ENCODE measurements at regions not wholly inside any gene's neighbourhood (a gene's known extent, or its start where the extent isn't known, plus 50 kb on each side); places are given as distances from the start of the nearest gene placed in this dataset.

DNA sequence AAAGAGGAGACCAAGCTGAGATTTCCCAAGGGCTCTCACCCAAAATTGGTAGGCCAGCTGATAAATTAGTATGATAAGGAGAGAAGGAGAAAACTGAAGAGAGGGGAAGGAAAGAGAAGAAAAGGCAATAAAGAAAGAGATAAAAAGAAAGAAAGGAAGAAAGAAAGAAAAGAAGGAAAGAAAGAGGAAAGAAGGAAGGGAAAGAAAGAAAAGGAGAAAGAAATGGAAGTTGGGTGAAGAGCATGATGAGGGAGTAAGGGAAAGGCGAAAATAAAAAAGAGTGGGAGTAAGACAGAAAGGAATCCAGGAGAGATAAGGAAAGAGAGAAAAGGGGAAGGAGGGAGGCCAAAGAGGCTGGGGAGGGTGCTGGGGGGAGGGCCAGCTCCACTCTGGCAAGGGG lies 95.4 kb downstream of the MRM1 start:
- Histone ChIP-seq H3K36me3 (ENCODE audit: insufficient read depth, low read length) (no peaks in the 10 kb centered on the region), H3K4me2 (ENCODE audit: low read length) (no peak overlapping the region), H3K4me3 (ENCODE audit: insufficient read depth, low read depth, low read length) (no peak overlapping the region), H2AFZ (ENCODE audit: low read depth, low read length) (no peak overlapping the region), H3K4me1 (ENCODE audit: insufficient read depth, low read length) (no peaks in the 10 kb centered on the region), H3K27ac (ENCODE audit: low read depth, low read length) (no peak overlapping the region), H3K27me3 (ENCODE audit: insufficient read depth, low read length) (peaks cover 14% of the 10 kb centered on the region), H4K20me1 (ENCODE audit: insufficient read depth, low read length) (no peaks in the 10 kb centered on the region), H3K9me3 (ENCODE audit: insufficient read depth, low read depth, low read length) (no peaks in the 10 kb centered on the region), H3K9ac (ENCODE audit: low read length) (no peak overlapping the region), H3K79me2 (ENCODE audit: insufficient read depth, low read length) (no peaks in the 10 kb centered on the region)
- Mint-ChIP-seq H3K36me3 (ENCODE audit: low read depth, unreplicated experiment) (no peaks in the 10 kb centered on the region), H3K27ac (ENCODE audit: unreplicated experiment) (no peak overlapping the region), H3K4me1 (ENCODE audit: low read depth, unreplicated experiment) (no peaks in the 10 kb centered on the region), H3K9me3 (ENCODE audit: unreplicated experiment) (peaks cover under 1% of the 10 kb centered on the region), H3K27me3 (ENCODE audit: low read depth, unreplicated experiment) (peaks cover 80% of the 10 kb centered on the region), H3K4me3 (ENCODE audit: unreplicated experiment) (no peak overlapping the region)
- no peak for FAIRE-seq
- no peak for DNase-seq (ENCODE audit: low read depth)
- no peak for TF ChIP-seq CTCF (IDR thresholded peaks at IDR 0.05; ENCODE audit: insufficient read depth, low read depth, low read length)
- TF ChIP-seq EZH2 (IDR thresholded peaks at IDR 0.05; ENCODE audit: insufficient read depth, low read length), result no peak

- no peak overlapping the region for H2AFZ ChIP-seq (ENCODE audit: low read depth, low read length)
- H3K9ac ChIP-seq (ENCODE audit: low read length), result no peak overlapping the region
- peaks cover 82% of the 10 kb centered on the region for H3K27me3 Mint-ChIP-seq (ENCODE audit: low read depth, unreplicated experiment)
These were observed 96.6 kb downstream of the MRM1 start for GRCh38 chr17:36697903-36698530.

More at GRCh38 chr17:36697903-36698530, 96.6 kb downstream of the MRM1 start:
- Histone ChIP-seq H3K4me1 (ENCODE audit: insufficient read depth, low read length) (no peaks in the 10 kb centered on the region), H3K27me3 (ENCODE audit: insufficient read depth, low read length) (peaks cover 14% of the 10 kb centered on the region), H3K4me2 (ENCODE audit: low read length) (no peak overlapping the region), H3K4me3 (ENCODE audit: insufficient read depth, low read depth, low read length) (no peak overlapping the region), H3K79me2 (ENCODE audit: insufficient read depth, low read length) (no peaks in the 10 kb centered on the region), H3K36me3 (ENCODE audit: insufficient read depth, low read length) (no peaks in the 10 kb centered on the region), H3K27ac (ENCODE audit: low read depth, low read length) (no peak overlapping the region), H4K20me1 (ENCODE audit: insufficient read depth, low read length) (no peaks in the 10 kb centered on the region), H3K9me3 (ENCODE audit: insufficient read depth, low read depth, low read length) (no peaks in the 10 kb centered on the region)
- H3K36me3 Mint-ChIP-seq (ENCODE audit: low read depth, unreplicated experiment), result no peaks in the 10 kb centered on the region
- H3K27ac Mint-ChIP-seq (ENCODE audit: unreplicated experiment), result no peak overlapping the region
- H3K9me3 Mint-ChIP-seq (ENCODE audit: unreplicated experiment), result peaks cover 4% of the 10 kb centered on the region
- FAIRE-seq (no peak), DNase-seq (ENCODE audit: low read depth) (no peak)
- no peak overlapping the region for H3K4me3 Mint-ChIP-seq (ENCODE audit: unreplicated experiment)
- TF ChIP-seq CTCF (IDR thresholded peaks at IDR 0.05; ENCODE audit: insufficient read depth, low read depth, low read length) (no peak), EZH2 (IDR thresholded peaks at IDR 0.05; ENCODE audit: insufficient read depth, low read length) (no peak)
- H3K4me1 Mint-ChIP-seq (ENCODE audit: low read depth, unreplicated experiment), result no peaks in the 10 kb centered on the region
